ENCODE measurements at regions not wholly inside any gene's neighbourhood (a gene's known extent, or its start where the extent isn't known, plus 50 kb on each side); places are given as distances from the start of the nearest gene placed in this dataset.

GRCh38 chr9:103397868-103398600, 402.9 kb downstream of the CYLC2 start:
- DNase-seq (ENCODE audit: low read depth in 2 of 2): peak; percentile 25 to 84

GRCh38 chr9:103399535-103399934, 404.4 kb downstream of the CYLC2 start:
- no peak for DNase-seq (ENCODE audit: low read depth in 2 of 2)

GRCh38 chr9:103407260-103407659, 412.1 kb downstream of the CYLC2 start:
- DNase-seq (ENCODE audit: low read depth in 2 of 2): no peak

GRCh38 chr9:103410059-103410458, 414.9 kb downstream of the CYLC2 start:
- DNase-seq (ENCODE audit: low read depth in 2 of 2): no peak

GRCh38 chr9:103427696-103428095, 432.6 kb downstream of the CYLC2 start:
- no peak for DNase-seq (ENCODE audit: low read depth in 2 of 2)

GRCh38 chr9:103430469-103430868, 435.3 kb downstream of the CYLC2 start:
- no peak for DNase-seq (ENCODE audit: low read depth in 2 of 2)

- DNase-seq (ENCODE audit: low read depth in 2 of 2): no peak
These were observed 436.7 kb downstream of the CYLC2 start for GRCh38 chr9:103431809-103432208.

- peak in 1 of 2 donors; percentile 20 for DNase-seq (ENCODE audit: low read depth in 2 of 2)
These were observed 449.0 kb downstream of the CYLC2 start for GRCh38 chr9:103444176-103444575.

- no peak for DNase-seq (ENCODE audit: low read depth in 2 of 2)
These were observed 463.7 kb downstream of the CYLC2 start for GRCh38 chr9:103458826-103459225.

- no peak for DNase-seq (ENCODE audit: low read depth in 2 of 2)
These were observed 476.1 kb downstream of the CYLC2 start for GRCh38 chr9:103471241-103471640.

- DNase-seq (ENCODE audit: low read depth in 2 of 2): no peak
These were observed 479.0 kb downstream of the CYLC2 start for GRCh38 chr9:103474156-103474555.

- DNase-seq (ENCODE audit: low read depth in 2 of 2): no peak
These were observed 488.5 kb downstream of the CYLC2 start for GRCh38 chr9:103483471-103484096.

GRCh38 chr9:103485138-103485537, 490.0 kb downstream of the CYLC2 start:
- DNase-seq (ENCODE audit: low read depth in 2 of 2): no peak

GRCh38 chr9:103514767-103515166, 519.6 kb downstream of the CYLC2 start:
- no peak for DNase-seq (ENCODE audit: low read depth in 2 of 2)

GRCh38 chr9:103522409-103522808, 527.3 kb downstream of the CYLC2 start:
- no peak for DNase-seq (ENCODE audit: low read depth in 2 of 2)

GRCh38 chr9:103530934-103531333, 535.8 kb downstream of the CYLC2 start:
- no peak for DNase-seq (ENCODE audit: low read depth in 2 of 2)

- no peak for DNase-seq (ENCODE audit: low read depth in 2 of 2)
These were observed 538.2 kb downstream of the CYLC2 start for GRCh38 chr9:103533318-103533717.

GRCh38 chr9:103537426-103537825, 542.3 kb downstream of the CYLC2 start:
- no peak for DNase-seq (ENCODE audit: low read depth in 2 of 2)

GRCh38 chr9:103545260-103545659, 548.8 kb upstream of the SMC2 start:
- no peak for DNase-seq (ENCODE audit: low read depth in 2 of 2)

- no peak for DNase-seq (ENCODE audit: low read depth in 2 of 2)
These were observed 541.4 kb upstream of the SMC2 start for GRCh38 chr9:103552712-103553111.

GRCh38 chr9:103574056-103574455, 520.1 kb upstream of the SMC2 start:
- DNase-seq (ENCODE audit: low read depth in 2 of 2): no peak

GRCh38 chr9:103586721-103587120, 507.4 kb upstream of the SMC2 start:
- DNase-seq (ENCODE audit: low read depth in 2 of 2): no peak

- no peak for DNase-seq (ENCODE audit: low read depth in 2 of 2)
These were observed 492.8 kb upstream of the SMC2 start for GRCh38 chr9:103601287-103601686.
